GM19099 (cell line): ENCODE measurements at regions not wholly inside any gene's neighbourhood (a gene's known extent, or its start where the extent isn't known, plus 50 kb on each side); places are given as distances from the start of the nearest gene placed in this dataset.

Source experiments
- POLR2A ChIP-seq: IDR thresholded peaks from 3 replicates; pipeline ENCODE4 v1.6.1; 2011; ENCODE audit warnings: low read depth; ENCODE audit not compliant: insufficient read length; ENCODE audit errors: extremely low read depth

- TF ChIP-seq POLR2A, result no peak
These were observed 56.7 kb downstream of the CCDC74A start for GRCh38 chr2:131584380-131584779.

- TF ChIP-seq POLR2A, result no peak
These were observed 57.3 kb downstream of the CCDC74A start for GRCh38 chr2:131584940-131585339.

DNA sequence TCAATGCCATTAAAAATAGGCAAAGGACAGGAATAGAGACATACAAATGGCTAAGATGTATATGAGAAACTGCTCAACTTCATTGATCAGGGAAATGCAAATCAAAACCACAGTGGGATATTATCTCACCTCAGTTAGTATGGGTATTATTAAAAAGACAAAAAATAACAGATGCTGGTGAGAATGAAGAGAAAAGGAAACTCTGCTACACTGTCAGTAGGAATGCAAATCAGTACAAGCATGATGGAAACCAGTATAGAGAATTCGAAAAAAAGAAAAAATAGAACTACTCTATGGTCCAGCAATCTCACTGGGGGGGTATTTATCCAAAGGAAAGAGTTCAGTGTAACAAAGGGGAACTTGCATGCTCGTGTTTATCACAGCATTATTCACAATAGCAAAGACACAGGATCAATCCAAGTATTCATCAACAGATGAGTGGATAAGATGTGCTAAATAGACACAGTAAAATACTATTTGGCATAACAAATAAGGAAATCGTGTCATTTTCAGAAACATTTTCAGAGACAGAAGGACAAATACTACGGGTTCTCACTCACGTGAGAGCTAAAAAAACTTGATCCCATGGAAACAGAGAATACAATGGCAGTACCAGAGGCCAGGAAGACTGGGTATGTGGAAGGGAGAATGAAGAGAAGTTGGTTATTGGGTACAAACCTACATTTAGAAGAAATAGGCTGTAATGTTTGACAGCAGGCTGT lies 60.6 kb downstream of the CCDC74A start:
- no peak for TF ChIP-seq POLR2A

- TF ChIP-seq POLR2A, result no peak
These were observed 62.7 kb downstream of the CCDC74A start for GRCh38 chr2:131590366-131590765.

DNA sequence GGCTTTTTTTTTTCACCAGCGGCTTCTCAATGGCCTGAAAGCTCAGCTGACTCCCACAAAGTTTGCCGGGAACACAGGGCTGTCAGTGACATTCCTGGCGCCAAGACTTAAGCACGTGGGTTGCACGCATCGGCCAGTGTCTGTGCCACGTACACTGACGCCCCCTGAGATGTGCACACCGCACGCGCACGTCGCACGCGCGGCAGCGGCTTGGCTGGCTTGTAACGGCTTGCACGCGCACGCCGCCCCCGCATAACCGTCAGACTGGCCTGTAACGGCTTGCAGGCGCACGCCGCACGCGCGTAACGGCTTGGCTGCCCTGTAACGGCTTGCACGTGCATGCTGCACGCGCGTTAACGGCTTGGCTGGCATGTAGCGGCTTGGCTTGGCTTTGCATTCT lies 63.2 kb downstream of the CCDC74A start:
- no peak for TF ChIP-seq POLR2A

DNA sequence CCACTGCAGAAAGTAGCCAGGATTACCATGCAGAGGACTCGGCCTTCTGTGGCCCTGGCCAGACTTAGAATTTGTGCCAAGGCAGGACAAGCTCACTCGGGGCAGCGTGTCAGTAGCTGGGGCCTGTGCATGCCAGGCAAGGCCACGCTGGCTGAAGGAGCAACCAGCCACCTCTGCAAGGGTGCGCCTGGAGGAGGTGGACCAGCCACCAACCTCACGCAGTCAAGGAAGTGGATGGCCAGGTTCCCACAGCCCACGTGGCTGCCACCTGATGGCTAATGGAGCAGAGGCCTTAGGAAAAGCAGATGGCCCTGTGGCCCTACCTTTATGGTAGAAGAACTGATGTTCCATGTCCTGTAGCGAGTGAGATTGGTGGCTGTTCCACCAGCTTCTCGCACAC lies 107.9 kb downstream of the CCDC74A start:
- no peak for TF ChIP-seq POLR2A

GRCh38 chr2:131641414-131642206 lies 113.9 kb downstream of the CCDC74A start:
- no peak for TF ChIP-seq POLR2A

GRCh38 chr2:131645177-131645765 lies 117.6 kb downstream of the CCDC74A start:
- no peak for TF ChIP-seq POLR2A

DNA sequence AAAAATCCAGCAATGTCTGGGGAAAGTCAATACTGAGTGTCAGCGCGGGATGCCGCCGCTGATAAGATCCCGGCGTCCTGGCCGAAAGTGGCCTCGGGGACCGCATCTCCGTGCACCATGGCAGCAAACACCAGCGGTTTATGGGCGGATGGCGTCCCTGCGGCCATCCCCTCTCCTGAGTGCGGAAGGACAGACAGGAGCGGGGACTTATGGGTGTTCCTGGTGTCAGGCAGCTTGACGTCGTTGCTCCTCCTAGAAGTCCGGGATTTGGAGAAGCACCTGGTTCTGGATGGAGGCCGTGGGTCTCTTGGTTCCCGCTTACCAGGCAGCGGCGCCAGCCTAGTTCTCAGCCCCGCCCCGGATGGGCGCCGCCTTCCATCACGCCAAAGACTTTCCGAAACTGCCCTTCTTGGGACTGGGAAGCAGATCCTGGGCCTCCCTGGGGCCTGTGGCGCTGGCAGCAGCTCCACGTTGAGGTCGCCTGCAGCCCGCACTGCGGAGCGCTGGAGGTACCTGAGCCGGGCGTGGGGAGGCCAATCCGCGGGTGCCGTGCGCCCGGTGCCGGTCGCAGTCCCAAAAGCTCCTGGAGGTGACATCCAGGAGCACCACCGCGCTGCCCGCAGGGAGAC lies 119.1 kb downstream of the CCDC74A start:
- TF ChIP-seq POLR2A, result no peak

GRCh38 chr2:131656816-131657633 lies 129.3 kb downstream of the CCDC74A start:
- TF ChIP-seq POLR2A, result no peak

DNA sequence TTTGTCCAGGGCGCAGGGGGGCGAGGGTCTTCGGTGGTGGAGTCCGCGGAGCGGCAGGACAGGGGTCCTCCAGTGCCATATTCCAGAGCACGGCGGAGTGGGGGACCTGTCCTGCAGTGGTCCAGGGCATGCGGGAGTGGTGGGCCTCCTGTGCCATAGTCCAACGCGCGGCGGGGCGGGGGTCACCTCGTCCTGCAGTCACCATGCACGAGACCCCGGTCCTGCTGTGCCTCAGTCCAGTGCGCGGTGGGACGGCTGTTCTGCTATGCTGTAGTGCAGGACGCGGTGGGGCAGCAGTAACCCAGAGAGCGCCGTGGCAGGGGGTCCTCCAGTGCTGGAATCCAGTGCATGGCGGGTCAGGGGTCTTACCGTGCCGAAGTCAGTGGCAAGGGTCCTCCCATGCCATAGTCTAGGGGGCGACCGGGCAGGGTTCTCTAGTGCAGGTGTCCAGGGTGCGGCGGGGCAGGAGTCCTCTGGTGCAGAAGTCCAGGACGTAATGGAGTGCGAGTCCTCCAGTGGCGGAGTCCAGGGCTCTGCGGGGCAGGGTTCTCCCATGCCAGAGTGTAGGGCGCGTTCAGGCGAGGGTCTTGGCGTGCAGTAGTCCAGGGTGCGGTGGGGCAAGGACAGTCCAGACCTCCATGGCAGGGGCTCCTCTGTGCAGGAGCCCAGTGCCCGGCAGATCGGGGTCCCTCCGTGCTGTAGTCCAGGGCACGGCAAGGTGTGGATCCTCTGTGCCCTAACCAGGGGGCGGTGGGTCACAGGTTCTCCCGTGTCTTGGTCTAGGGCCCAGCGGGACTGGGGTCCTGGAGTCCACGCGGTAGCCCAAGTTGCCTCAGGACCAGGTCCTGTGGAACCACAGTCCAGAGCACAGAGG lies 130.4 kb downstream of the CCDC74A start:
- TF ChIP-seq POLR2A, result no peak

GRCh38 chr2:131658769-131659131 lies 131.1 kb downstream of the CCDC74A start:
- no peak for TF ChIP-seq POLR2A

DNA sequence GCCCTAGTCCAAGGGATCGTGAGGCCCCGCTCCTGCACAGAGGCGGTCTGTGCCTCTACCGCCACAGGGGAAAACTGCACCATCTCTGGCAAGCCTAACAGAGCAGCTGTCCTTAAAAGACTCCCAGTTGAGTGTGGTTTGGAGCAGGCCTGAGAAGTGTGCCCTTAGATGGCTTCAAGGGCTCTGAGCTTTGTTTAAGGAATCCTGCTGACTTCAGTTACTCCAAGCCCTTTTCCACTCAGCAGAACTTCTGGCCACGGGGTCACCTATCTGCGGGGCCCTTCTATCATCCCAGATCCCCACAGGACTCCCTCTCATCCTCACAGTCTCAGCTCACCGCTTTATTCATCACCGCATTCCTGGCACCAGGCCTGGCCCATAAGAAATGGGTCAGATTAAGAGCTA lies 131.5 kb downstream of the CCDC74A start:
- TF ChIP-seq POLR2A, result no peak
